ENCODE measurements at regions not wholly inside any gene's neighbourhood (a gene's known extent, or its start where the extent isn't known, plus 50 kb on each side); places are given as distances from the start of the nearest gene placed in this dataset.

DNA sequence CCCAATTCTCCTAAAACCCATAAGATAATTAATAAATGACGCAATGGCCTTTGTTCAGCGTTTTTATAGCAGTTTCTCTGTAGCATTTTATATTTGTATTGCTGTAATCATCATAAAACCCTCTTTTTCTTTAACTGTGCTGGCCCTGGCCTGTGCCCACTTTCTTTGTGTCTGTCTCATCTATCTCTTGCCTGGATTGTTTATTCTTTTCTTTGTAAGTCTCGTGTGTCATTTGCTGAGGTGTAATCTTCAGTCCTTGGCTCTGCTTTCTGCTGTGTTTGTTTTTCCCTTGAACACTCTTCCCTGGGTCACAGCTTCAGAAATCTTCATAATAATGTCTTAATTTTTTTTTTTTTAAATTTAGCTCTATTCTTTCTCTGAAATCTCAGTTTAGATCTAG, 525.8 kb upstream of the LINC00305 start:
- no peak for TF ChIP-seq ZNF274 (IDR thresholded peaks at IDR 0.05; ENCODE audit: low read depth, low read length)
- no peak for TF ChIP-seq SUZ12 (IDR thresholded peaks at IDR 0.05; ENCODE audit: extremely low read depth, insufficient read depth, insufficient read length)
- TF ChIP-seq YY1 (IDR thresholded peaks at IDR 0.05; ENCODE audit: insufficient read depth, insufficient read length), result no peak
